ENCODE measurements at regions not wholly inside any gene's neighbourhood (a gene's known extent, or its start where the extent isn't known, plus 50 kb on each side); places are given as distances from the start of the nearest gene placed in this dataset.

DNA sequence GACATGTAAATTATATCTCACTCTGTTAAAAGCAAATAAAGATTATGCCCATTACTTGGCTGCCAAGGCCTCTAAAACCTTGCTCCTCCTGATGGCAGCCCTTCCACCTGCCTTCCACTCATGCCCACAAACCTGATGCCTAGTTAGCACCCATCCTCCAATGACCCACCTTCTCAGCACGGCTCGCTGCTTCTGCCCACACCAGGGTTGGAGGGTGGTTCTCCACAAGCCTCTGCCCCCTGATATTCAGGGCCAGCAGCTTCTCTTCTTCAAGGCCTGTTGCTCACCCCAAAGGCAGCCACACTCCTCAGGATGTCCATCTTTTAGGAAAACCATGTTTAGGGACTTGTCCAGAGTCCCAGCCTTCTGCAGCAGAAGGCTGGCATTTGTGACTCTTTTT is 263.4 kb upstream of the TLE3 start:
- no peak for DNase-seq

GRCh38 chr15:70358871-70359647 is 261.3 kb upstream of the TLE3 start:
- DNase-seq: no peak

GRCh38 chr15:70358011-70358819 is 260.5 kb upstream of the TLE3 start:
- no peak for DNase-seq

DNA sequence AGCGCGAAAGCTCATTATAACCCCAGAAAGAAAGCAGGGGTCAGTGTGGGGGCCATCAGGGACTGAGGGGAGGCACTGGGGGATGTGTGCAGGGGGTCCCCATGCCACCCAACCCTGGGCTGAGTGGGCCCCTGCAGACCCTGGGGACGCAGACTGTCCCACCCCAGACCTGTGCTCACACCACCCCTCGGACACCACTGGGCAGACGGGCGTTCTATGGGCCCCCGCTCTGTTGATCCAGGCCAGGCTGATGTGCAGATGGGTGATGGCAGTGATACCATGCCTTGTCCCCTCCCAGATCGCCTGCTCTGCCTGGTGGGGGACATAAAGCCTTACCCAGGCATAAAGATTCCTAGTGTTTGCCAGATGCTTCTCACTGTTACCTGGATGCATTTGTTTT is 259.7 kb upstream of the TLE3 start:
- DNase-seq: no peak

- DNase-seq: no peak
Observed at GRCh38 chr15:70356919-70357318, 259.2 kb upstream of the TLE3 start.

DNA sequence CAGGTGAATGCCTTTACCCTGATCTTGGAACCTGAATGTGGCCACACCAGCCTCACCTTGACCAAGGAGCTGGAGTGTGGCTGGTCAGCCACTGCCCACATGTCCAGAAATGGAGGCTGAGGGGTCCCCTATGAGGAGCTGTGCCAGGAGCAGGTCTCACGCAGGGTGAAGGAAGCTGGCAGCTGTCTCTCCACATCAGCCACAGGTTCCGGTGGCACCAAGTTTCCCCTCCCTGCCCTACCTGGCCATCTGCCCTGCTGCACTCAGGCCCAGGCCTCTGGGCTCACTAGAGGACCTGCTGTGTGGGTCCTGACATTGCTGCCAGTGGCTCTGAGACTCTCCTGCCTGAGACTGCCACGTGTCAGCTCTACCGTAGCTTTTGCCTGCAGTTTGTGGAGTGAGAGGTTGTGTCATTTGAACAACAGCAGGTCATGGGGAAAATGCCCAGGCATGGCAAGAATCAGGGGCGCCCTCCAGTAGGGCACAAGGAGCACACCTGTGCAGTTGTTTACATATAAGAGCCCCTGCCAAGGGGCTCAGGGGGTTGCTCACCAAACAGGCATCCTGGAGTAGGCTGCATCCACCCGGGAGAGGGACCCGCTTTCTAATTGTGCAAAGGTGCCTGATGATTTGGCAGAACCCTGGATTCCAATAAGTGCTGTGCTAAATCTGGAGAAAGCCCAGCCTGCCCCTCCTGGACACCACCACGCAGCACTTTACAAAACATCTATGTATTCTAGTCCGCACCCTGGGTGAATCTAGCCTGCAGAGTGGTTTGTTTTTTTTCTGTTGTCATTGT is 258.5 kb upstream of the TLE3 start:
- no peak for DNase-seq

- DNase-seq: no peak
Observed at GRCh38 chr15:70355275-70355795, 257.6 kb upstream of the TLE3 start.

- DNase-seq: no peak
Observed at GRCh38 chr15:70354346-70354905, 256.7 kb upstream of the TLE3 start.

GRCh38 chr15:70353606-70354345 is 256.1 kb upstream of the TLE3 start:
- DNase-seq: no peak

GRCh38 chr15:70351941-70352774 is 254.4 kb upstream of the TLE3 start:
- no peak for DNase-seq

DNA sequence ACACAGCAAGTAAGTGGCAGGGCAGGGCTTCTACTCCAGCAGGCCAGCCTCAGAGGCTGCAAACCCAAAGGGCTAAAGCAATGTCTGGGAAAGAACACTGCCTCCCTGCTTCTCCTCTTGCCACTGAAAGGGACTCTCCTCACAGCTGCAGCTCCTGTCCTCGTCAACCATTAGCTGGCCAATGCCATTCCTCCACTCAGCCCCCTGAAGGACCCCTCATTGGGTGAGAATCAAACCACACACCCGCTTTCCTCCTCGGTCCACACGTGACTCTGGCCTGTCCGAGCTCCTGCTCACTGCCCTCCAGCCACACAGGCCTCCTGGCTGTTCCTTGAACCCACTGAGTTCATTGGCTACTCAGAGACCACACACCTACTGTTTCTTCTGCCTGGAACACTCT is 253.7 kb upstream of the TLE3 start:
- DNase-seq: no peak

- DNase-seq: no peak
Observed at GRCh38 chr15:70348581-70349344, 251.0 kb upstream of the TLE3 start.

DNA sequence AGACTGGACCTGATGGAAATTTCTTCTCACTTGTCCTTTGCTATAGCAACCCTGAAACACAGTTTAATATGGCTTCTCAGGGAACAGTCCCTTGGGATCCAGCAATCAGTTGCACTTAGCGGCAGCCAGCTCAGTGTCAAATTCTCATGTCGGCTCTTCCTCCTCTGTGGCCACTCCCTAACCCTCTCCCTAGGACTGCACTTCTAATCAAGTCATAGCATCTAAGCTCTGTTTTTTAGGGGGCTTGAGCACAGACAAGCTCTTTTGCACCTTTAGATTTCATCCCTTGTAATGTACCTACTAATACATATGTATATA is 250.5 kb upstream of the TLE3 start:
- no peak for DNase-seq

DNA sequence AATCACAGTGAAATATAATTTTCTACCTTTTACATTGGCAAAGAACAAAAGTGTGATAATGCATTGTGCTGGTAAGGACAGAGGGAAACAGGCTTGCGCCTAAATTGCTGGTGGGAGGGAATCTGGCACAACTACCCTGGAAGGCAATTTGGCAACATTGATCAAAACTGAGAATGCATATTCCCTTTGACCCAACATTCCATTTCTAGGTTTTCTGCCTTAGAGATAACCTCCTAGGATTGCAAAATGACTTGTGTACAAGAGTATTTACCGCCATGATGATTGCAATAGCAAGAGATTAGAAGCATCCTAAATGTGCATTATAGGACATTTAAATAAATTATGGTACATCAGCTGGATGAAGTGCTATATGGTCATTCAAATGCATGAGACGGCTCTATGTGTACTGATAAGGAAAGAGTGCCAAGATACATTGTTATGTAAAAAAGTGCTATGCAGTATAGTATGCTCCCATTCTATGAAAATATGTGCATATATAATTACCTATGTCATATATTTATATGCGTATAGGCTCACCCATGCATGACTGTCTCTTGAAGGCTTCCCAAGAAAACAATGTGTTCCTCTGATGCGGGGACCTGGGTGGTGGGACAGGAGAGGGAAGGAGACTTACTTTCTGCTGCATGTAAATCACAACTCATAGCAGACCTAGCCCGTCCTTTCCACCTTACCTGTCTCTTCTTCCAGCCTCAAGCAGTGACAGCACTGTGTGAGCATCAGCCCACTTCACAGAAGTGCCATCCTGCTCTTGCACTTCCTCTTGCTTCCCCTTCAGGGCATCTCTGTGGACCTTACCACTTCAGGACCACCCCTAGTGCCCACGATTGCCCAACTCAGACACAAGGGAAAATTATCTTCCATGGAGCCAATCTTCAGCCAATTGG is 249.9 kb upstream of the TLE3 start:
- no peak for DNase-seq

- no peak for DNase-seq
Observed at GRCh38 chr15:70345251-70346019, 247.7 kb upstream of the TLE3 start.

DNA sequence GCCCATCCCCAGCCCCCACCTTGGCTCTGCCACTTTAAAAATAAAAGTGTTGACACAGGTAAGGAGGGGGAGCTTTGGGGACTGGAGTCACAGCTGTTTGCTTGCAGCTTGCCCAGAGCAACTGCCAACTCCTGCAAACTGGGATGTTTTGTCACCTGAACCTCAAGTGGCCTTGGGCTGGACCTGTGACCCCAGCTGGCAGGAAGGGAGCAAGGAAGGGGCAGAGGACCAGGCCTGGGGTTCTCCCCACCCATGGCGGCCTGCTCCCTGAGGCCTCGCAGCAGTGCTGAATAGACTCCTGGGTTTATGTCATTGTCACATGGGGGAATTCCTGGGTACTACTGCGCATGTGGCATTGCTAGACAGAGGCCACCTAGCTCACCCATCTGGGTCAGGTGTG is 246.9 kb upstream of the TLE3 start:
- no peak for DNase-seq

DNA sequence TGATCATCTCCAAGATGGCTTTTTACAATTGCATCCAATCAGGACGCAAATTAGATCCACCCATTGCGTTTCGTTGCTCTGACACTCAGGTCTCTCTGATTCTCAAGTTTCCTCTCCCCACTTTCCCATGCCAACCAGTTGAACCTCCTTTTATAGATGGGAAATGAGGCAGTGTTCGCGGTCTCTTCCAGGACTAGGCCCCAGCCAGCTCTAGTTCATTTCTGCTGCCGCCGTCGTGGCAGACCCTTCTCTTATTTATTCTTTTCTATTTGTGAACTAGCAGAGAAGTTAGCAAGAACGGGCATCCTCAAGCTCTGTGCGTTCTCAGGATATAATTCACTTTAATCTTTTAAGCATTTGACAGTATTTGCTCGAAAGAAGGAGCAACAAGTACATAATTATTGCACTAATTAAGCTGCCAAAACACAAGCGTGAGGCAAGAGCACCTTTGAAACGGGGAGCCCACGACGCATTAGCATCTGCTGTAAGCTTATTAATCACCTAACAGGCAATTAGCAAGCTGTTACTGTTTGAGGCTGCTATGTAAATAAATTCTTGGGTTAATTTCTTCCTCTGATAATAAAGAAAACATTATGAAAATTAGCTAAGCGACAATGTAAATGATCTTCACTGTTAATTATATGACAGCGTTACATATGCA is 246.4 kb upstream of the TLE3 start:
- DNase-seq: no peak

All from T-helper 2 cell (primary cell).